MG63 (cell line): ENCODE measurements at regions not wholly inside any gene's neighbourhood (a gene's known extent, or its start where the extent isn't known, plus 50 kb on each side); places are given as distances from the start of the nearest gene placed in this dataset.
A peak's percentile ranks its signal among the peaks of the same experiment; 100 is the strongest.

Experiments used
- DNase-seq: peaks from one replicate; pipeline ENCODE4 v3.0.0-alpha.2; 2020
- H3K27me3 ChIP-seq: fragments of 250-450 bp; sonication (Bioruptor Pico); 2 replicates; pipeline ENCODE4 v1.5.1; 2020; ENCODE audit warnings: mild to moderate bottlenecking, moderate library complexity
- H3K36me3 ChIP-seq: fragments of 250-450 bp; sonication (Bioruptor Pico); 2 replicates; pipeline ENCODE4 v1.5.1; 2020; ENCODE audit warnings: mild to moderate bottlenecking, moderate library complexity
- H3K4me3 ChIP-seq: fragments of 250-450 bp; sonication (Bioruptor Pico); 2 replicates; pipeline ENCODE4 v1.5.1; 2020; ENCODE audit warnings: mild to moderate bottlenecking, moderate library complexity
- H3K9me3 ChIP-seq: fragments of 250-450 bp; sonication (Bioruptor Pico); 2 replicates; pipeline ENCODE4 v1.5.1; 2020; ENCODE audit warnings: mild to moderate bottlenecking, moderate library complexity

GRCh38 chr11:70625582-70626518 is 227.5 kb downstream of the CTTN start:
- no peaks in the 10 kb centered on the region for H3K36me3 ChIP-seq

GRCh38 chr11:70627219-70627618 is 228.9 kb downstream of the CTTN start:
- no peaks in the 10 kb centered on the region for H3K9me3 ChIP-seq
- H3K27me3 ChIP-seq = no peaks in the 10 kb centered on the region
- DNase-seq = no peak
- H3K4me3 ChIP-seq = no peak overlapping the region
- H3K36me3 ChIP-seq = no peaks in the 10 kb centered on the region

More at GRCh38 chr11:70625582-70626518, 227.5 kb downstream of the CTTN start:
- no peak for DNase-seq
- Histone ChIP-seq H3K4me3 (no peak overlapping the region), H3K27me3 (no peaks in the 10 kb centered on the region), H3K9me3 (no peaks in the 10 kb centered on the region)

DNA sequence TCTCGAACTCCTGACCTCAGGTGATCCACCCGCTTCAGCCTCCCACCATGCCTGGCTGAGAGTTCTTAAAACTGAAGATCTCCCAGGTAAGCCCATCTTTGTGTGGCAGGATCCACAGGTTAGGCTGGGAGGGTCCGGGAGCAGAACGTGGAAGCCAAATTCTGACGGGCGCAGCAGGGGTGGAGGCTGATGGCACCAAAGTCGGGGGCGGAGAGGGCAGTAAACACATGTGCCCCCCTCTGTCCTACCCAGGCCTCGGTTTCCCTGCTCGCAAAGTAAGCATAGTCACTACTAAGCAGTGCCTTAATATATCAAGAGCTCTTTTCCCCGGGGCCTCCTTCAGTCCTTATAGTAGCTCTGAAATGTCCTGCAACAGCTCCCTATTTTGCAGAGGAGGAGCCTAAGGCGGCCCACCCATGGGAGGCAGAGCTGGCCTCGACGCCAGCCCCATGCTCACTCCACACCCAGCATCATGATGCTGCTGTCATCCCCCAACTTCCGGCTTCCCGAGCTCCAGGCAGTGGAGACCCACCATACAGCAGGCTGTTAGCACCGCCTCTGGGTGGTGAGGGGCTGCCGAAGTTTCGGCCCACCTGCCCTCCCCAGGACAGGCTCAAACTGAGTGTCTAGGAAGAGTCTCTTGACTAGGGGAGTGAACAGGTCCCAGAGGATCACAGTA is 230.0 kb downstream of the CTTN start:
- DNase-seq = no peak
- H3K27me3 ChIP-seq = no peaks in the 10 kb centered on the region
- no peaks in the 10 kb centered on the region for H3K9me3 ChIP-seq
- H3K4me3 ChIP-seq = no peak overlapping the region
- no peaks in the 10 kb centered on the region for H3K36me3 ChIP-seq

- Histone ChIP-seq H3K36me3 (no peaks in the 10 kb centered on the region), H3K9me3 (no peaks in the 10 kb centered on the region), H3K27me3 (no peaks in the 10 kb centered on the region), H3K4me3 (no peak overlapping the region)
- no peak for DNase-seq
These were observed 230.8 kb downstream of the CTTN start for GRCh38 chr11:70628855-70629844.

- no peak overlapping the region for H3K4me3 ChIP-seq
- no peaks in the 10 kb centered on the region for H3K27me3 ChIP-seq
- no peaks in the 10 kb centered on the region for H3K9me3 ChIP-seq
- no peaks in the 10 kb centered on the region for H3K36me3 ChIP-seq
- no peak for DNase-seq
These were observed 231.7 kb downstream of the CTTN start for GRCh38 chr11:70630068-70630467.

- Histone ChIP-seq H3K4me3 (no peak overlapping the region), H3K36me3 (no peaks in the 10 kb centered on the region), H3K9me3 (no peaks in the 10 kb centered on the region), H3K27me3 (no peaks in the 10 kb centered on the region)
- peak; percentile 72 for DNase-seq
These were observed 232.7 kb downstream of the CTTN start for GRCh38 chr11:70630816-70631623.

- DNase-seq = no peak
- H3K9me3 ChIP-seq = no peaks in the 10 kb centered on the region
- no peak overlapping the region for H3K4me3 ChIP-seq
- no peaks in the 10 kb centered on the region for H3K27me3 ChIP-seq
- H3K36me3 ChIP-seq = no peaks in the 10 kb centered on the region
These were observed 233.3 kb downstream of the CTTN start for GRCh38 chr11:70631624-70632047.

DNA sequence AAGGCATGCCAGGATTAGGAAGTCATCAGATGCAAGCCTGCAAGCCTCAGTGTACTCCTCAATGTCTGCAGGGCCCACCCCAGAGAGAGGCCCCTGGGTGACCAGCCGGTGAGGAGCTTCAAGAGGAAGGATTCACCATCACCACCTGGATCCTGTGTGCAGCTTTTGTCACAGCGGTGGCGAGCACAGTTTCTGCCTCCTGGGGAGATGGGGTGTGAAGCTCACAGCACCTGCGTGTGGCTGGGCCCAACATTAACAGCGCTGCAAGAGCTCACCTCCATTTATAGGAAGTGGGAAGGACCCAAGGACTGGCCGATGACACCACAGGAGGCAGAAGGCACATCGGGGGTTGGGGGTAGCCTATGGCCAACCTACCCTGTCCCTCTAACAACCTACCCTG is 235.3 kb downstream of the CTTN start:
- H3K9me3 ChIP-seq = no peaks in the 10 kb centered on the region
- no peaks in the 10 kb centered on the region for H3K27me3 ChIP-seq
- no peaks in the 10 kb centered on the region for H3K36me3 ChIP-seq
- DNase-seq = no peak
- H3K4me3 ChIP-seq = no peak overlapping the region

- H3K4me3 ChIP-seq = no peak overlapping the region
- DNase-seq = no peak
- H3K9me3 ChIP-seq = no peaks in the 10 kb centered on the region
- no peaks in the 10 kb centered on the region for H3K36me3 ChIP-seq
- H3K27me3 ChIP-seq = no peaks in the 10 kb centered on the region
These were observed 238.3 kb downstream of the CTTN start for GRCh38 chr11:70636659-70637058.

DNA sequence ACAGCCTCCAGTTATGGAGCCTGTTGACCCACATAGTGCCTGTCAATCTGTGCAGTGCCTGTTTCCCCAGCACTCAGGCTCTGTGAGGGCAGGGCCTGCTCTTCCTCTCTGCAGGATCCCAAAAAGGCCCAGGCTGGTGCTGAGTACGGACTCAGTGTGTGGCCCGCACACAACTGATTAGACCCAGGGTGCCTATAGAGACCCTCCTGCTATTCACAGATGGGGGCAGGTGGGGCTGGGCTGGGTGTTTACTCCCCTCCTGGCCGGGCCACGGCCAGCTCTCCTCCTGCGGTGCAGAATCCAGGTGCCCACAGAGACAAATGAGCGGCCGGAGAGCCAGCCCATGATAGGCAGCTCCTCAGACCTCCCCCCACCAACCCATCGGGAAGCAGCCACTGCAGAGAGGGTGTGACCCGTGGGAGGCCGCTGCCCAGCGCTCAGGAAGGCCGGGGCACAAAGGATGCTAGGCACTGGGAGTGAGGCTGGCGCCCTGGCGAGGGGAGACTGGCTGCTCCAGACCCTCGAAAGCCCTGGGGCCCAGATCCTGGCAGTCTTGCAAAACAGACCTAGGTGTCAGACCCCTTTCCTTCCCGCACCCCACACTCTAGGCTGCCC is 239.0 kb downstream of the CTTN start:
- no peak overlapping the region for H3K4me3 ChIP-seq
- DNase-seq = no peak
- H3K36me3 ChIP-seq = no peaks in the 10 kb centered on the region
- no peaks in the 10 kb centered on the region for H3K9me3 ChIP-seq
- no peaks in the 10 kb centered on the region for H3K27me3 ChIP-seq

- no peak overlapping the region for H3K4me3 ChIP-seq
- no peaks in the 10 kb centered on the region for H3K27me3 ChIP-seq
- DNase-seq = no peak
- no peaks in the 10 kb centered on the region for H3K36me3 ChIP-seq
- H3K9me3 ChIP-seq = no peaks in the 10 kb centered on the region
These were observed 239.7 kb downstream of the CTTN start for GRCh38 chr11:70637949-70638583.

- Histone ChIP-seq H3K36me3 (no peaks in the 10 kb centered on the region), H3K27me3 (no peaks in the 10 kb centered on the region), H3K4me3 (no peak overlapping the region), H3K9me3 (no peaks in the 10 kb centered on the region)
- DNase-seq = no peak
These were observed 242.1 kb downstream of the CTTN start for GRCh38 chr11:70640408-70640807.

DNA sequence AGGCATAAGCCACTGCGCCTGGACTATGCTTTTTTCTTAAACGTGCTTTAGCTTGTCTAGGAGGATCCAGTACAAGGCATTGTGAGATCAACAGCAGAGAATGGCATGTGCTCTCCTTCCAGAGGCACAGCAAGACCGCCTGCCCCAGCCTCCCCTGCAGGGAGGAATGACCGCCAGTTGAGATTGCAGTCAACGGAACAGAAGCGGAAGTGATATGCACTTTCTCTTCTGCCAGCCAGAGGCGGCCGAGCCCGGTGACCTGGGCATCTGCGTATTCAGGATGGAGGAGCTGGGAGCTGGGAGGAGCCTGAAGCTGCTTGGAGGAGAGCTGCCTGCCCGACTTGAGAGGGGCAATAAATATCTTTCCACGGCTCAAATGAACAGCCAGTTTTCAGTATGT is 243.0 kb downstream of the CTTN start:
- no peaks in the 10 kb centered on the region for H3K9me3 ChIP-seq
- no peak for DNase-seq
- no peaks in the 10 kb centered on the region for H3K36me3 ChIP-seq
- no peaks in the 10 kb centered on the region for H3K27me3 ChIP-seq
- H3K4me3 ChIP-seq = no peak overlapping the region

DNA sequence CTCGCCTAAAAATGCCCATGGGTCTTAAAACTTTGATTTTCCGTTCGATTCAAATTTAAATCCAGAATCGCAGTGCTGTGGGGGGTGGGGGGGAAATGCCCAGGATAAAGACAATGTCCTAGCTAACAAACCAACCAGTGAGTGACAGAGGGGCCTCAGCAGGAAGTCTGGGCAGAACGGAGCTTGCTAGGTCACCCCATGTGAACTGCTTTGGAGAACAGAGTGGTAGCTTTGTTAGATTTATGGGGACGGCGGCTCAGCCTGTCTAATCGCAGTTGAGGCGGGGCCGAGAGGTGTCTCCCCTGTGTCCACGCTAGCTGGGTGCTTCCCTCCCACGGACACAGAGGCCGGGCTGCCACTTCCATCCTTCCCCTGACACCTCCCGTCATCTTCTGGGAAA is 243.9 kb downstream of the CTTN start:
- no peak for DNase-seq
- Histone ChIP-seq H3K27me3 (no peaks in the 10 kb centered on the region), H3K9me3 (no peaks in the 10 kb centered on the region), H3K4me3 (no peak overlapping the region), H3K36me3 (no peaks in the 10 kb centered on the region)

DNA sequence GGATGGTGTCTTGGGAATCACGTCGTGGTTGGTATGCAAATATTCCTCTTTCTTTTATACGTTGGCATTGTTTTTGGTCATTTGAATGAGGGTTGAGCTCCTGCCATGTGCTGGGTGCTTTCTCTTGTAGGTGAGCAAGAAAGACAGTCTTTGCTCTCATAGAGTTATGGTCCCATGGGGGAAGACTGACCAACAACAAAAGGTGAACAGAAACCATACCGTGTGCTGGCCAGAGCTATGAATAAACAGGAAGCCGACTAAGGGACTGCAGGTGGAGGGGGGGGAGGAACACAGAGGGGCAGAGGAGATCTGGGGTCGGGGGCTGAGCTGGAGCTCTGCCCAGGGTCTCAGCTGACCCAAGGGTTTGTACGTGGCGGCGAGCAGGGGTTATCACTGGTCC is 245.3 kb downstream of the CTTN start:
- Histone ChIP-seq H3K36me3 (no peaks in the 10 kb centered on the region), H3K27me3 (no peaks in the 10 kb centered on the region; the same call in 1 of the 2 replicates), H3K9me3 (no peaks in the 10 kb centered on the region), H3K4me3 (no peak overlapping the region)
- DNase-seq = no peak
